ENCODE measurements at regions not wholly inside any gene's neighbourhood (a gene's known extent, or its start where the extent isn't known, plus 50 kb on each side); places are given as distances from the start of the nearest gene placed in this dataset.
"Not testable (repeated sequence)": the region's sequence is repeated elsewhere in the genome, so short reads cannot be mapped to it uniquely, and the experiment has no call there.

DNA sequence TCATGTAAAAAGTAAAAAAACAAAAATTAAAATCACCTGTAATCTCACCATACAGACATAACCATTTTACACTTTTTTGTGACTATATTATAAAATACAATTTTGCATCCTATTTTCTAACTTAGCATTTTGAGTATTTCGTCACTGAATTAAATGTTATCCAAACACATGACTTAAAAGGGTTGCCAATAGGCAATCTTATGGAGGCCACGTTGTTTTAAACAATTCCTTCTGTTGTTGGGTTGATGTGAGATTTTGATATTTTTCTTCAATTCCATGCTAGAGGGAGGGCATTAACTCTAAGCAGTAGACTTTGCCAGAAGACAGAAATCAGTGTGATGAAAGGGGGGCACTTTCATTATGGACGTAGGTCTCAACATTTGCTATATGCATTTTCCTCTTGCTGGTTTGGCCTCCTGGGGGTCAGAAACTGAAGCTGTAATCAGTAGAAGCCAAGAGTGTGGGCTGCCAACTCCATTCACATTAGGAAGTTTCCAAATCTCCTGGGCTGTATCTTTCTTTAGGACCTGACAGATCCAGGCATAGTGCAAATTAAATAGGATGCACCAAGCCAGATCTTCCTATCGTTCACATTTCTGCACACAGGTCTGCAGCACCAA lies 614.2 kb upstream of the CLINT1 start:
- DNase-seq: no peak

DNA sequence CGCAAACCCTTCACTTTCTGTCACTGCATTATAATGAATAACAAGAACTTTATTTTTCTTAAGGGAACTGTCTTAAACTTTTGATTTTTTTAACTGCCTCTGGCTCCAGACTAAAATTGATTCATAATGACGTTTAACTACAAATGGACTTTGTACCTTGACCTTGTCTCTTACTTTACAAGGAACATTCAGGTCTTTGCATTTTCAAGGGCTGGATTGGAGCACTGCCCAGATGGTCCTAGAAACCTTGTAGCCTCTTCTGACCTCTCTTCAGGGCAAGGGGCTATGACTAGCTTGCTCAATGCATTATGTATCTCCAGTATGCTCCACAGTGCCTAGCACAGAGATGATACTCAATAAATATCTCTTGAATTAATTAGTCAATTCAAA lies 612.6 kb upstream of the CLINT1 start:
- DNase-seq: no peak

GRCh38 chr5:158470764-158471534 lies 612.0 kb upstream of the CLINT1 start:
- DNase-seq: no peak

GRCh38 chr5:158468444-158468843 lies 609.5 kb upstream of the CLINT1 start:
- DNase-seq: no peak

DNA sequence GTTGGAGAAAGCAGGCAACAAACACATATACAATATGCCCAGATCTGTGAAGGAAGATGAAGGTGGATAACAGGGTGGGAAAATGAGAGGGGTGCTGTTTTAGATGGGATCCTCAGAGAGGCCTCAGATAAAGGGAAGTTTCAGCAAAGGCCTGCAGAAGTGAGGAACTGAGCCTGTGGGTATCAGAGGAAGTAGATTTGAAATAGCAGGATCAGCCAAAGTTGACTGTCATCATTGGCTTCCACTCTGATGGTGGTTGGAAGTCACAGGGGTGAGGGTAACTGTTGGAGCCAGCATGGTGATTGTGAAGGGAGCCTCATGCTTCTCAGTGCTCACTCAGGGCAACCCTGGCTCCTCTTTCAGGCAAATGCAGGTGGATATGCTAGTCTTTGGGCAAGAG lies 607.2 kb upstream of the CLINT1 start:
- no peak for DNase-seq

DNA sequence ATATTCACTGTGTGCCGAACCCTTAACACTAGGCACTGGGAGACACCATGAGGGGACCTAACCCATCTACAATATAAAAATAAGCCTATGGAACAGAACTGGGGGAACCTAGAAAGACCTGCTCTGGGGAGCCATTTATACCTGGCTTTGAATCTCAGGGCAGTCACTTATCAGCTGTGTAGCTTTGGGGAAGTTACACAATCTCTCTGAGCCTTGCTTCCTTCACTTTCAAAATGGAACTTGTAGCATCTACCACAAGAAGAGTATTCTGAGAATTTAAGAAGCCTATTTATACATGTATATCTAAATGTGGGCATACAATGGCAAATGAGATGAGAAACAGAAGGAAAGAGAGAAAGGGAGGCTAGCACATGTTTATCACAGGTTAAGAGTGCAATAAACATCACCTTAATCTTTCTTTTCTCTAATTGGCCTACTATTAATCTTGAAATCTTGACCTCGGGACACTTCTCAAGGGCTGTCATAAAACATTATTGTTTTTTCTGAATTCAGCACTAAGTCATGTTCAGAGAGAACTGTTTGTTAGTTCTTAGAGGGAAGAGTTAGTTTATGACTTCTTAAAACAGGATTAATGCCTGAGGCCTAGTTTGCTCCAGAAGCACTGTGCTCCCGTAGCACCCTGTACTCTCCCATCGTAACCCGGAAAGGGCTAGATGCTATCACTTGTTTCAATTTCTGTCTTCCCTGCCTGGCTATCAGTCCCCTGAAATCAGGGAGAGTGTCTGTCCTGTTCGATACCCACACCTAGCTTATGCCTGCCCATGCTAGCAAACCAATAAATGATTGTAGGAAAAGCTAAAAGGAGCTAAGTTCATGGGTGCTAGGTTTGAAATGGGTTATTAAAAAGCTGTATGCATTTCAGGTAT lies 606.4 kb upstream of the CLINT1 start:
- DNase-seq: no peak

DNA sequence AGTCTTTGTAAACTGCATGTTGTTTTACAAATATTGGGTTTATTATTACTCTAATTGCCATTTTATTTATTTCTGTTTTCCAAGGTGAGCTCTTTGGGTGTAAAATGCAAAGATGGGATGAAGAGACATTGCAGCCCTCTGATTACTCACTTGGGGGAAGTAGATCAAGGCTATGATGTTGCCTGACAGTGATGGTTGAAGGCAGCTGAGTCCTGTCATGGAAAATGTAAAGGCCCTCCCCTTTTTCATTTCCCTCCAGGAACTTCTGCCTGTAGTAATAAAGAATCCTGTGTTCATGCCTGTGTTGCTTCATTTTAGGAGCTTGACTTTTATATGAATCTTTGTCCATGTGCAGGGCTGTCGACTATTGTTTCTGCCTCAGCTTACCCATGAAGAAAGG lies 605.4 kb upstream of the CLINT1 start:
- DNase-seq: no peak

DNA sequence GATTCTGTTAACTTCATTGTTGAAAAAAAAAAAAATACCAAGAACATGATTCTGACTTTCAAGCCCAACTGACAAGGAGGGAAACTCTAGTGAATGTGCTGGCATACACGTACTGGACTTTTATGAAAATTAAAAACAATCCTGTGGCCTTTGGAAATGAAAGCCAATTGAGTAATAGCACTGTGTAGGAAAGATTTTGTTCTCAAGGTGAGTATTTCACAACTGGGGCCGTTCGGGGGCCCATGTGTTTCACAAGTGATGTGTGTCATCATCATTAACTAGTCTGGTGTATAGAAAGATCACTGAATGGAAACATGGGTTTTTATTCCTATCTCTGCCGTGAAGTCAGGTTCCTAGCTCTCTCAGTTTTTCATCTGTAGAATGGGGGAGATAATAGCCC lies 605.0 kb upstream of the CLINT1 start:
- no peak for DNase-seq

GRCh38 chr5:158463188-158463587 lies 604.2 kb upstream of the CLINT1 start:
- DNase-seq: no peak

GRCh38 chr5:158462349-158463114 lies 603.6 kb upstream of the CLINT1 start:
- no peak for DNase-seq

GRCh38 chr5:158461240-158461854 lies 602.4 kb upstream of the CLINT1 start:
- DNase-seq: no peak

DNA sequence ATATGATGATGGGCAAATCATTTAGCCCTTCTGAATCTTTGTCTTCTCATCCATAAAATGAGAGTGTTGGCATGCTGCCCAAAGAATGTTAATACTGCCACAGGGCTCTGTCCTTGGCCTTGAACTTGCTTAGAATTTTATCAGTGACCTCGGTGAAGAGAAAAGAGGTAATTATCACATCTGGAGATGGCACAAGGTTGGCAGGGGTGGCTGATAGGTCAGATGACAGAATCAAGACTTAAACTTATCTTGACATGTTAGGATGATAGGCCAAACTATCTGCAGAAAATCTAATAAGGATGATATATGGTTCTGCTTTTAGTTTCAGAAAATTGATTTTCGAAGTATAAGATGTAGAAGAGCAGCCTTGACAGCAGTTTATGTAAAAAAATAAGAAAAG lies 599.1 kb upstream of the CLINT1 start:
- no peak for DNase-seq

- peak; percentile 76 for DNase-seq
Measured at GRCh38 chr5:158456756-158457155, 597.8 kb upstream of the CLINT1 start.

GRCh38 chr5:158456241-158456640 lies 597.3 kb upstream of the CLINT1 start:
- DNase-seq: no peak

- DNase-seq: no peak
Measured at GRCh38 chr5:158451993-158452672, 593.2 kb upstream of the CLINT1 start.

DNA sequence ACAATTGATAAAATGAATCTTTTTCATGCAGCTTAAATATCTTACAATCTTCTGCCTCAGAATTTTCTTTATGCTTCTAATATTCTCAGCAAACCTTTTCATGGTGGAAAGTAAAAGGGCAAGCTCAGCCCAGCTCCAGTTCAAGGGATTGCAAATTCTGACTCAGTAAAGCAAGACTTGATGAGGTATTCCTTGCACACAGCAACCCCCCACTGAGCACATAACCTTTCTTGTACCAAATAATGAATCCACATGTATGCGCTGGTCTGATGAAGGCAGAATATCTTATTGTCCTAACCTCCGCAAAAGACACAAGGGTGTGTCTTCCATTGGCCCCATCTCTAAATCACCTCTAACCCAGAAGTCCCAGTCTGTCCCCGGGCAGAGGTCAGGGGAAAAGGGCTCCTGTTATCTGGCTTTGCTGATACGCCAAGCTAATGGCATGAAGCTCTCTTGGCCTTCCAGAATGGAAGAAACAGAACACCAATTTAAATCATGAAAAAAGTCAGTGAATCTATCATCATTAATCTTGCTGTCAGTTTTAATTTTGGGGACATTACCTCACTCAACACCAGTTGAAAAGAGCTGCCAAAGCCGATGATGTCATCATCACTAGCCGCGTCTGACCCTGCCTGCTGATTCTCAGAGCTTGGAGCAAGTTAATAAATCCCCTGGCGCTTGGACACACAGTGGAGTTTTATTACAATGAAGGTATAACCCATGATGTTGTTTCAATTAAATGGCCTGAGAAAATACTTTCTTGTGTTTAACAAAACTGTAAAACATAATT lies 592.5 kb upstream of the CLINT1 start:
- peak; percentile 3 for DNase-seq

- no peak for DNase-seq
Measured at GRCh38 chr5:158450751-158451171, 591.8 kb upstream of the CLINT1 start.

GRCh38 chr5:158446761-158447160 lies 587.8 kb upstream of the CLINT1 start:
- DNase-seq: not testable (repeated sequence)

- not testable (repeated sequence) for DNase-seq
Measured at GRCh38 chr5:158439204-158439603, 580.3 kb upstream of the CLINT1 start.

DNA sequence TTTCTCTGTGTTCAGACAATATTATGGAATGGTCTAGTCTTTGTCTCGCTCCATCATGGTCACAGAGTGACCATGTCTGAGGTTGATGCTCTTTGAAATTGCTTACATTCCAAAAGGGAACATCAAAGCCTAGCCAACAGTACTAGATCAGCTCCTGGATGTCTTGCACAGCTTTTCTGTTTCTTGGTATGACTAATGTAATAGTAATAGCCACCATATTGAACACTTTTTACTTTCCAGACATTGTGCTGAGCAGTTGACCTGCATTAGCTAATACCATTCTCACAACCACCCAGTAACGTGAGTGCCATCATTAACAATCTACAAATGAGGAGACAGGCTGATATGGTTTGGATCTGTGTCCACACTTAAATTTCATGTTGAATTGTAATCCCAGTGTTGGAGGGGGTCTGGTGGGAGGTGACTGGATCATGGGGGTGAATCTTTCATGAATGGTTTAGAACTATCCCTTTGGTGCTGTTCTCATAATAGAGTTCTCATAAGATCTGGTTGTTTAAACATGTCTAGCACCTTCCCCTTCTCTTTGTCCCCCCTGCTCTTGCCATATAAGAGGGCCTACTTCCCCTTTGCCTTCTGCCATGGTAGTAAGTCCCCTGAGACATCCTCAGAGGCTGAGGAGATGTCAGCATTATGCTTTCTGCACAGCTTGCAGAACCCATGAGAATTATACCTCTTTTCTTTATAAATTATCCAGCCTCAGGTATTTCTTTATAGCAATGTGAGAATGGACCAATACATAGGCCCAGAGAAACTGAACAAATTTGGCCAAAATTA lies 577.5 kb upstream of the CLINT1 start:
- DNase-seq: no peak

All from T1000 (cell line).